BLaER1 treated with 17β-estradiol and CSF1 and Interleukin-3, amounts not matched to agents 10 nM and 100 nM (cell line): ENCODE measurements at regions not wholly inside any gene's neighbourhood (a gene's known extent, or its start where the extent isn't known, plus 50 kb on each side); places are given as distances from the start of the nearest gene placed in this dataset.

ENCODE experiments used
- H3K27ac ChIP-seq, 11 experiments: shearing (Covaris generic); formaldehyde crosslinking; 2 replicates each; pipeline ENCODE4 v1.8.1; 2022
- H3K27me3 ChIP-seq, 11 experiments: shearing (Covaris generic); formaldehyde crosslinking; 2 replicates each; pipeline ENCODE4 v1.8.1; 2022
- H3K36me3 ChIP-seq, 11 experiments: shearing (Covaris generic); formaldehyde crosslinking; 2 replicates each; pipeline ENCODE4 v1.8.1; 2022
- H3K4me1 ChIP-seq, 10 experiments: shearing (Covaris generic); formaldehyde crosslinking; 2 replicates each; pipeline ENCODE4 v1.8.1; 2022
- H3K4me2 ChIP-seq, 11 experiments: shearing (Covaris generic); formaldehyde crosslinking; 2 replicates each; pipeline ENCODE4 v1.8.1; 2022
- H3K4me3 ChIP-seq, 10 experiments: shearing (Covaris generic); formaldehyde crosslinking; 2 replicates each; pipeline ENCODE4 v1.8.1; 2022
- H3K9ac ChIP-seq, 11 experiments: shearing (Covaris generic); formaldehyde crosslinking; 2 replicates each; pipeline ENCODE4 v1.8.1; 2022
- H3K9me3 ChIP-seq, 11 experiments: shearing (Covaris generic); formaldehyde crosslinking; replicated peaks in 1 of 11; 2 replicates each; pipeline ENCODE4 v1.8.1; 2022
- H4K20me1 ChIP-seq, 11 experiments: shearing (Covaris generic); formaldehyde crosslinking; 2 replicates each; pipeline ENCODE4 v1.8.1; 2022
- Cebpa-rat ChIP-seq, 11 experiments: shearing (Covaris generic); IDR thresholded peaks; 2 replicates each; pipeline ENCODE4 v1.8.1; 2022

- H3K27ac ChIP-seq, result no peak overlapping the region
- H4K20me1 ChIP-seq, result no peaks in the 10 kb centered on the region
- no peak overlapping the region for H3K9ac ChIP-seq
- H3K27me3 ChIP-seq, result no peaks in the 10 kb centered on the region
- no peak overlapping the region for H3K4me2 ChIP-seq
- H3K4me3 ChIP-seq, result no peak overlapping the region
- no peak for TF ChIP-seq Cebpa-rat (IDR thresholded peaks at IDR 0.05)
- peaks cover 0 to 11% (median 0%) of the 10 kb centered on the region in 11 experiments; a peak in 3 of 22 replicates for H3K9me3 ChIP-seq
- H3K4me1 ChIP-seq, result peaks cover 0 to 16% (median 0%) of the 10 kb centered on the region in 10 experiments; a peak in 2 of 20 replicates
- no peaks in the 10 kb centered on the region for H3K36me3 ChIP-seq
Observed at GRCh38 chr1:55618199-55618598, 403.0 kb upstream of the USP24 start.

GRCh38 chr1:55617288-55617982, 402.3 kb upstream of the USP24 start:
- H3K27me3 ChIP-seq, result no peaks in the 10 kb centered on the region
- H3K4me3 ChIP-seq, result no peak overlapping the region
- no peak for TF ChIP-seq Cebpa-rat (IDR thresholded peaks at IDR 0.05)

GRCh38 chr1:55612988-55613387, 397.8 kb upstream of the USP24 start:
- Histone ChIP-seq H4K20me1 (no peaks in the 10 kb centered on the region), H3K4me3 (no peak overlapping the region), H3K9me3 (peaks cover 9 to 18% (median 16%) of the 10 kb centered on the region in 11 experiments), H3K4me2 (no peak overlapping the region), H3K27ac (no peak overlapping the region), H3K4me1 (peaks cover 0 to 14% (median 0%) of the 10 kb centered on the region in 10 experiments; a peak in 3 of 20 replicates), H3K36me3 (no peaks in the 10 kb centered on the region), H3K9ac (no peak overlapping the region), H3K27me3 (no peaks in the 10 kb centered on the region)
- TF ChIP-seq Cebpa-rat (IDR thresholded peaks at IDR 0.05), result no peak

More at GRCh38 chr1:55617288-55617982, 402.3 kb upstream of the USP24 start:
- Histone ChIP-seq H3K27ac (no peak overlapping the region), H3K9ac (no peak overlapping the region), H4K20me1 (no peaks in the 10 kb centered on the region), H3K4me1 (peaks cover 0 to 16% (median 0%) of the 10 kb centered on the region in 10 experiments; a peak in 2 of 20 replicates), H3K4me2 (peak overlapping the region in 1 of 11 experiments; percentile 25; a peak in 1 of 22 replicates), H3K9me3 (peaks cover 0 to 7% (median 0%) of the 10 kb centered on the region in 11 experiments; a peak in 1 of 22 replicates), H3K36me3 (no peaks in the 10 kb centered on the region)

- Histone ChIP-seq H3K27me3 (no peaks in the 10 kb centered on the region), H3K4me2 (0 out of 22 replicates have a peak overlapping the region, but pooled peaks of 1 of the 11 experiments have one; percentile 0), H3K27ac (no peak overlapping the region), H3K36me3 (no peaks in the 10 kb centered on the region), H3K4me1 (peaks cover 0 to 2% (median 0%) of the 10 kb centered on the region in 10 experiments; a peak in 2 of 20 replicates), H3K9ac (no peak overlapping the region), H4K20me1 (no peaks in the 10 kb centered on the region), H3K9me3 (peaks cover 18 to 33% (median 30%) of the 10 kb centered on the region in 11 experiments), H3K4me3 (no peak overlapping the region)
- TF ChIP-seq Cebpa-rat (IDR thresholded peaks at IDR 0.05), result no peak
Observed at GRCh38 chr1:55611123-55611522, 396.0 kb upstream of the USP24 start.

GRCh38 chr1:55610203-55610602, 395.0 kb upstream of the USP24 start:
- Histone ChIP-seq H3K9ac (no peak overlapping the region), H4K20me1 (no peaks in the 10 kb centered on the region), H3K4me2 (no peak overlapping the region), H3K27ac (no peak overlapping the region), H3K9me3 (peaks cover 18 to 33% (median 30%) of the 10 kb centered on the region in 11 experiments), H3K27me3 (no peaks in the 10 kb centered on the region), H3K4me1 (no peaks in the 10 kb centered on the region; a peak in 1 of 20 replicates), H3K4me3 (no peak overlapping the region), H3K36me3 (no peaks in the 10 kb centered on the region)
- no peak for TF ChIP-seq Cebpa-rat (IDR thresholded peaks at IDR 0.05)

GRCh38 chr1:55609630-55610029, 394.5 kb upstream of the USP24 start:
- Histone ChIP-seq H4K20me1 (no peaks in the 10 kb centered on the region), H3K4me2 (no peak overlapping the region), H3K27me3 (no peaks in the 10 kb centered on the region), H3K9me3 (peaks cover 18 to 33% (median 30%) of the 10 kb centered on the region in 11 experiments), H3K4me3 (no peak overlapping the region), H3K4me1 (no peaks in the 10 kb centered on the region; a peak in 1 of 20 replicates), H3K27ac (no peak overlapping the region), H3K9ac (no peak overlapping the region), H3K36me3 (no peaks in the 10 kb centered on the region)
- TF ChIP-seq Cebpa-rat (IDR thresholded peaks at IDR 0.05), result no peak

GRCh38 chr1:55605155-55605554, 390.0 kb upstream of the USP24 start:
- H4K20me1 ChIP-seq, result no peaks in the 10 kb centered on the region
- TF ChIP-seq Cebpa-rat (IDR thresholded peaks at IDR 0.05), result no peak
- H3K36me3 ChIP-seq, result no peaks in the 10 kb centered on the region
- H3K9me3 ChIP-seq, result peaks cover 18 to 33% (median 30%) of the 10 kb centered on the region in 11 experiments
- no peak overlapping the region for H3K4me2 ChIP-seq
- H3K4me1 ChIP-seq, result peaks cover 0 to 10% (median 6%) of the 10 kb centered on the region in 10 experiments; a peak in 10 of 20 replicates
- H3K27me3 ChIP-seq, result no peaks in the 10 kb centered on the region
- H3K9ac ChIP-seq, result no peak overlapping the region
- no peak overlapping the region for H3K27ac ChIP-seq
- no peak overlapping the region for H3K4me3 ChIP-seq

- peaks cover 0 to 10% (median 6%) of the 10 kb centered on the region in 10 experiments; a peak in 10 of 20 replicates for H3K4me1 ChIP-seq
- H3K4me3 ChIP-seq, result no peak overlapping the region
- H3K4me2 ChIP-seq, result no peak overlapping the region
- H3K9ac ChIP-seq, result no peak overlapping the region
- no peaks in the 10 kb centered on the region for H4K20me1 ChIP-seq
- TF ChIP-seq Cebpa-rat (IDR thresholded peaks at IDR 0.05), result no peak
- H3K27ac ChIP-seq, result no peak overlapping the region
- H3K9me3 ChIP-seq, result peaks cover 18 to 34% (median 30%) of the 10 kb centered on the region in 11 experiments
- no peaks in the 10 kb centered on the region for H3K27me3 ChIP-seq
- H3K36me3 ChIP-seq, result no peaks in the 10 kb centered on the region
Observed at GRCh38 chr1:55604749-55605148, 389.6 kb upstream of the USP24 start.

- H3K4me1 ChIP-seq, result peaks cover 0 to 10% (median 6%) of the 10 kb centered on the region in 10 experiments; a peak in 10 of 20 replicates
- no peaks in the 10 kb centered on the region for H3K27me3 ChIP-seq
- TF ChIP-seq Cebpa-rat (IDR thresholded peaks at IDR 0.05), result no peak
- H3K4me2 ChIP-seq, result no peak overlapping the region
- H3K36me3 ChIP-seq, result no peaks in the 10 kb centered on the region
- peaks cover 18 to 31% (median 25%) of the 10 kb centered on the region in 11 experiments for H3K9me3 ChIP-seq
- H4K20me1 ChIP-seq, result no peaks in the 10 kb centered on the region
- no peak overlapping the region for H3K4me3 ChIP-seq
- H3K9ac ChIP-seq, result no peak overlapping the region
- H3K27ac ChIP-seq, result no peak overlapping the region
Observed at GRCh38 chr1:55604179-55604578, 389.0 kb upstream of the USP24 start.
